ENCODE measurements at regions not wholly inside any gene's neighbourhood (a gene's known extent, or its start where the extent isn't known, plus 50 kb on each side); places are given as distances from the start of the nearest gene placed in this dataset.

GRCh38 chr22:48425641-48426040 is 1402.0 kb downstream of the BRD1 start:
- Histone ChIP-seq H3K9me3 (replicated peaks; ENCODE audit: insufficient read depth, low read length) (no peaks in the 10 kb centered on the region), H4K20me1 (ENCODE audit: insufficient read depth, low read length) (no peaks in the 10 kb centered on the region), H3K4me3 (ENCODE audit: low read length) (no peak overlapping the region), H3K9ac (ENCODE audit: low read length) (no peak overlapping the region), H3K36me3 (replicated peaks; ENCODE audit: insufficient read depth, low read length) (no peaks in the 10 kb centered on the region), H3K27ac (ENCODE audit: low read length) (no peak overlapping the region), H3K79me2 (ENCODE audit: low read length) (no peaks in the 10 kb centered on the region), H3K4me2 (ENCODE audit: low read depth, low read length) (no peak overlapping the region), H2AFZ (ENCODE audit: low read length) (no peak overlapping the region), H3K9me2 (replicated peaks; ENCODE audit: insufficient read depth, low read length) (no peaks in the 10 kb centered on the region), H3K27me3 (replicated peaks; ENCODE audit: insufficient read depth, low read length) (no peaks in the 10 kb centered on the region; the same call in 1 of the 2 replicates), H3K4me1 (ENCODE audit: low read length) (no peaks in the 10 kb centered on the region), H3F3A (ENCODE audit: insufficient read depth, low read length) (no peaks in the 10 kb centered on the region)
- no peak for DNase-seq
- TF ChIP-seq CTCF (IDR thresholded peaks at IDR 0.05; ENCODE audit: low read length) (no peak), EZH2 (optimal IDR thresholded peaks at IDR 0.05; ENCODE audit: low read depth, low read length) (no peak), EZH2phosphoT487 (IDR thresholded peaks at IDR 0.05; ENCODE audit: low read length) (no peak)

GRCh38 chr22:48425091-48425506 is 1402.6 kb downstream of the BRD1 start:
- no peak for DNase-seq
- Histone ChIP-seq H3K4me3 (ENCODE audit: low read length) (no peak overlapping the region), H3K79me2 (ENCODE audit: low read length) (no peaks in the 10 kb centered on the region), H2AFZ (ENCODE audit: low read length) (no peak overlapping the region), H3K9ac (ENCODE audit: low read length) (no peak overlapping the region), H3K4me2 (ENCODE audit: low read depth, low read length) (no peak overlapping the region), H3K27ac (ENCODE audit: low read length) (no peak overlapping the region), H3K4me1 (ENCODE audit: low read length) (no peaks in the 10 kb centered on the region), H3K9me2 (replicated peaks; ENCODE audit: insufficient read depth, low read length) (no peaks in the 10 kb centered on the region), H3F3A (ENCODE audit: insufficient read depth, low read length) (no peaks in the 10 kb centered on the region), H3K36me3 (replicated peaks; ENCODE audit: insufficient read depth, low read length) (no peaks in the 10 kb centered on the region), H3K27me3 (replicated peaks; ENCODE audit: insufficient read depth, low read length) (no peaks in the 10 kb centered on the region; the same call in 1 of the 2 replicates), H3K9me3 (replicated peaks; ENCODE audit: insufficient read depth, low read length) (no peaks in the 10 kb centered on the region), H4K20me1 (ENCODE audit: insufficient read depth, low read length) (no peaks in the 10 kb centered on the region)
- no peak for TF ChIP-seq CTCF (IDR thresholded peaks at IDR 0.05; ENCODE audit: low read length)
- TF ChIP-seq EZH2phosphoT487 (IDR thresholded peaks at IDR 0.05; ENCODE audit: low read length) = no peak
- no peak for TF ChIP-seq EZH2 (optimal IDR thresholded peaks at IDR 0.05; ENCODE audit: low read depth, low read length)

- no peak overlapping the region for H3K4me3 ChIP-seq (ENCODE audit: low read length)
- H3K9me3 ChIP-seq (replicated peaks; ENCODE audit: insufficient read depth, low read length) = no peaks in the 10 kb centered on the region
- H3K9me2 ChIP-seq (replicated peaks; ENCODE audit: insufficient read depth, low read length) = no peaks in the 10 kb centered on the region
- no peaks in the 10 kb centered on the region; the same call in 1 of the 2 replicates for H3K27me3 ChIP-seq (replicated peaks; ENCODE audit: insufficient read depth, low read length)
- no peak for DNase-seq
- H3K27ac ChIP-seq (ENCODE audit: low read length) = no peak overlapping the region
- H2AFZ ChIP-seq (ENCODE audit: low read length) = no peak overlapping the region
- H3K4me1 ChIP-seq (ENCODE audit: low read length) = no peaks in the 10 kb centered on the region
- no peaks in the 10 kb centered on the region for H3K36me3 ChIP-seq (replicated peaks; ENCODE audit: insufficient read depth, low read length)
- TF ChIP-seq EZH2phosphoT487 (IDR thresholded peaks at IDR 0.05; ENCODE audit: low read length) (no peak), CTCF (IDR thresholded peaks at IDR 0.05; ENCODE audit: low read length) (no peak), EZH2 (optimal IDR thresholded peaks at IDR 0.05; ENCODE audit: low read depth, low read length) (no peak)
- no peaks in the 10 kb centered on the region for H3F3A ChIP-seq (ENCODE audit: insufficient read depth, low read length)
- no peaks in the 10 kb centered on the region for H4K20me1 ChIP-seq (ENCODE audit: insufficient read depth, low read length)
- H3K79me2 ChIP-seq (ENCODE audit: low read length) = no peaks in the 10 kb centered on the region
- no peak overlapping the region for H3K9ac ChIP-seq (ENCODE audit: low read length)
- no peak overlapping the region for H3K4me2 ChIP-seq (ENCODE audit: low read depth, low read length)
Observed at GRCh38 chr22:48424661-48425060, 1403.0 kb downstream of the BRD1 start.

Data from MM.1S (cell line).